VCaP (cell line): ENCODE measurements at regions not wholly inside any gene's neighbourhood (a gene's known extent, or its start where the extent isn't known, plus 50 kb on each side); places are given as distances from the start of the nearest gene placed in this dataset.
"Not testable (repeated sequence)": the region's sequence is repeated elsewhere in the genome, so short reads cannot be mapped to it uniquely, and the experiment has no call there.

ENCODE experiments used
- H3K27ac ChIP-seq: fragments of 450-650 bp; 2 replicates; pipeline ENCODE4 v1.5.1; 2017
- TF ChIP-seq, protein P1 (sequence below): fragments of 450-650 bp; conservative IDR thresholded peaks from 2 replicates; pipeline ENCODE4 v1.5.1; 2017; ENCODE audit warnings: mild to moderate bottlenecking, moderate library complexity

GRCh38 chr5:82439750-82440445, 161.7 kb upstream of the RPS23 start:
- H3K27ac ChIP-seq: no peak overlapping the region
- TF ChIP-seq, protein P1, sequence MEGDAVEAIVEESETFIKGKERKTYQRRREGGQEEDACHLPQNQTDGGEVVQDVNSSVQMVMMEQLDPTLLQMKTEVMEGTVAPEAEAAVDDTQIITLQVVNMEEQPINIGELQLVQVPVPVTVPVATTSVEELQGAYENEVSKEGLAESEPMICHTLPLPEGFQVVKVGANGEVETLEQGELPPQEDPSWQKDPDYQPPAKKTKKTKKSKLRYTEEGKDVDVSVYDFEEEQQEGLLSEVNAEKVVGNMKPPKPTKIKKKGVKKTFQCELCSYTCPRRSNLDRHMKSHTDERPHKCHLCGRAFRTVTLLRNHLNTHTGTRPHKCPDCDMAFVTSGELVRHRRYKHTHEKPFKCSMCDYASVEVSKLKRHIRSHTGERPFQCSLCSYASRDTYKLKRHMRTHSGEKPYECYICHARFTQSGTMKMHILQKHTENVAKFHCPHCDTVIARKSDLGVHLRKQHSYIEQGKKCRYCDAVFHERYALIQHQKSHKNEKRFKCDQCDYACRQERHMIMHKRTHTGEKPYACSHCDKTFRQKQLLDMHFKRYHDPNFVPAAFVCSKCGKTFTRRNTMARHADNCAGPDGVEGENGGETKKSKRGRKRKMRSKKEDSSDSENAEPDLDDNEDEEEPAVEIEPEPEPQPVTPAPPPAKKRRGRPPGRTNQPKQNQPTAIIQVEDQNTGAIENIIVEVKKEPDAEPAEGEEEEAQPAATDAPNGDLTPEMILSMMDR: no peak

DNA sequence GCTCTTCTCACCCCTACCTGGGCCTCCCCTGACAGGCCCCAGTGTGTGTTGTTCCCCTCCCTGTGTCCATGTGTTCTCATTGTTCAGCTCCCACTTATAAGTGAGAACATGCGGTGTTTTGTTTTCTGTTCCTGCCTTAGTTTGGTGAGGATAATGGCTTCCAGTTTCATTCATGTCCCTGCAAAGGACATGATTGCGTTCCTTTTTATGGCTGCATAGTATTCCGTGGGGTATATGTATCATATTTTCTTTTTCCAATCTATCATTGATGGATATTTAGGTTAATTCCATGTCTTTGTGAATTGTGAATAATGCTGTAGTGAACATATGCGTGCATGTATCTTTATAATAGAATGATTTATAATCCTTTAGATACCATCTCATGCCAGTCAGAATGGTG, 159.4 kb upstream of the RPS23 start:
- not testable (repeated sequence) for H3K27ac ChIP-seq

DNA sequence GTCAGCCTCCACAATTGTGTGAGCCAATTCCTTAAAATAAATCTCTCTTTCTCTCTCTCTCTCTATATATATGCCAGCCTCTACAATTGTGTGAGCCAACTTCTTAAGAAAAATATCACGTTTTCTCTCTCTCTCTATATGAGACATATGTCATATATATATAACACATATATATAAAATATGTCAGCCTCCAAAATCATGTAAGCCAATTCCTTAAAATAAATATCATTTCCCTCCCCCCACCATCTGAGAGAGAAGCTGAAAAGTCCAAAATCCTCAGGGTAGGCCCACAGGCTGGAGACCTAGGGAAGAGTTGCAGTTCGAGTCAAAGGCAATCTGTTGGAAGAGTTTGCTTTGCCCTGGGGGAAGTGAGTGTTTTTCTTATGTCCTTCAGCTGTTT, 158.1 kb upstream of the RPS23 start:
- no peak overlapping the region for H3K27ac ChIP-seq
- TF ChIP-seq, protein P1: no peak

DNA sequence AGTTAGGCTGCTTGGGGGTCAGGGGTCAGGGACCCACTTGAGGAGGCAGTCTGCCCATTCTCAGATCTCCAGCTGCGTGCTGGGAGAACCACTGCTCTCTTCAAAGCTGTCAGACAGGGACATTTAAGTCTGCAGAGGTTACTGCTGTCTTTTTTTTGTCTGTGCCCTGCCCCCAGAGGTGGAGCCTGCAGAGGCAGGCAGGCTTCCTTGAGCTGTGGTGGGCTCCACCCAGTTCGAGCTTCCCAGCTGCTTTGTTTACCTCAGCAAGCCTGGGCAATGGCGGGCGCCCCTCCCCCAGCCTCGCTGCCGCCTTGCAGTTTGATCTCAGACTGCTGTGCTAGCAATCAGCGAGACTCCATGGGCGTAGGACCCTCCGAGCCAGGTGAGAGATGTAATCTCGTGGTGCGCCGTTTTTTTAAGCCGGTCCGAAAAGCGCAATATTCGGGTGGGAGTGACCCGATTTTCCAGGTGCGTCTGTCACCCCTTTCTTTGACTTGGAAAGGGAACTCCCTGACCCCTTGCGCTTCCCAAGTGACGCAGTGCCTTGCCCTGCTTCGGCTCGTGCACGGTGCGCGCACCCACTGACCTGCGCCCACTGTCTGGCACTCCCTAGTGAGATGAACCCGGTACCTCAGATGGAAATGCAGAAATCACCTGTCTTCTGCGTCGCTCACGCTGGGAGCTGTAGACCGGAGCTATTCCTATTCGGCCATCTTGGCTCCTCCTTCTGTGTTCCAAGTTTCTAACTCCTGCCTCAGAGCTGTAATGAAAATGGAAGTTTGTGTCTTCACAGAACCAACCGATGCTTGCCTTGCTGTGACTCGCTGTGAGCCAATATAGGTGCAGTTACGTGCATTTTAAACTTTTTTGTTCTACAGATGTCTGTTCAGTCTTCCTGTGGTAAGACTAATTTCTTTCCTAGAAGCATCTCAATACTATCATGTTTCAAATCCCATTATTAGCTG, 156.8 kb upstream of the RPS23 start:
- not testable (repeated sequence) for H3K27ac ChIP-seq

DNA sequence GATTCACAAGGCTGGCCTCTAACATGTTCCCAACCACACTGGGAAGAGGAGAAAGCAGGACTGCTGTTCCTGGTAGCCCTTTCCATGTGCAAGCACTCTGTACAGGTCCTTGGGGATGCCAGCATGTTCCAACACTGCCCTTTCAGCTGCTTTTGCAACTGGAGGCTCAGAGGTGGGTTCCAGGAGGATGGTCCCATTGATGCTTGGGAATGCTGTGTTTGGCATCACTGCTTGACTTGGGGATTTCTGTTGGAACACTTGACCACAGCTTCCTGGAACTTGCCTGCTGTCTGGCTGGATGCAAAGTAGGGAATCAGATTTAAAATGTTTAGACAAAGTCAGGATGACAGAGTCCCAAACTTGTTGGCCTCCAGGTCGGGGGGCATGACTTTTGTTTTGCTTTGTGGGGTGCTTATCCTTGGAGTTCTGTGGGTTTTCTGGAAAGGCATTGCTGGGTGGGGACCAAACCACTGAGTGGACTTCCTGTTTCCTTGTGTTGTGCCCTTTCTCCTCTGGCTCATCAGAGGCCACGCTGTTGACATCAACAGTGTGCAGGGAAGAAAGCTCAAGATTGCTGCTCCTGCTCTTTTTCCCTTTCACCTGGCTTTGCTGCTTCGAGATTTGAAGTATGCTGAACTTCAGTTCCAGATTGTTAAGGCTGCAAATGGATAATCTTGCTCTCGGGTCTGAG, 148.5 kb upstream of the RPS23 start:
- TF ChIP-seq, protein P1: no peak
- no peak overlapping the region for H3K27ac ChIP-seq

GRCh38 chr5:82425591-82425990, 147.4 kb upstream of the RPS23 start:
- TF ChIP-seq, protein P1: no peak
- H3K27ac ChIP-seq: no peak overlapping the region

DNA sequence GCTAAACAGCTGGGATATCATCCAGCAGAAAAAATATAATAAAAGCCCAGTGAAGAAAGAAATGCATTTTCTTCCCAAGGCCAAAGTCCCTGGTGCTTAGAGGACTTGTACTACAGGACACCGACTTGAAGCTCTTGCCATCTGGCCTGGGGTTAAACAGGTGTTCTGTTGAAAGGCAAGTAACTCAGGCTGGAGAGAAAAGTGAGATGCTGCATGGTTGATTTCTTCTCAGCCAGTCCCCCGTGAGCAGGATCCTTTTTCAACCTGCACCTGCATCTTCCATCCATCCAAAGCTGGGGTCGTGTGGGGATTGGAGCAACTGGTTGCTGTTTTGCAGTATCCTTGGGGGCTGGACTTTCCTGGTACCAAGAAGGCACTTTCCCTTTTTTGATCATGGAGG, 146.1 kb upstream of the RPS23 start:
- TF ChIP-seq, protein P1: no peak
- H3K27ac ChIP-seq: no peak overlapping the region

GRCh38 chr5:82422751-82423181, 144.6 kb upstream of the RPS23 start:
- TF ChIP-seq, protein P1: no peak
- H3K27ac ChIP-seq: no peak overlapping the region
